OCI-LY1 (cell line): ENCODE measurements at regions not wholly inside any gene's neighbourhood (a gene's known extent, or its start where the extent isn't known, plus 50 kb on each side); places are given as distances from the start of the nearest gene placed in this dataset.
A peak's percentile ranks its signal among the peaks of the same experiment; 100 is the strongest.

Source experiments
- H2AFZ ChIP-seq: fragments of 200-600 bp; sonication (generic), shearing (Covaris generic); 2 replicates; pipeline ENCODE4 v1.6.0; 2014; ENCODE audit warnings: antibody characterized with exemption, mild to moderate bottlenecking, low read length
- H3F3A ChIP-seq: fragments of 200-600 bp; sonication (generic), shearing (Covaris generic); 2 replicates; pipeline ENCODE4 v1.6.0; 2014; ENCODE audit warnings: mild to moderate bottlenecking, antibody characterized with exemption, low read length, moderate library complexity; ENCODE audit not compliant: insufficient read depth
- H3K27ac ChIP-seq: fragments of 200-600 bp; sonication (generic); 2 replicates; pipeline ENCODE4 v1.5.1; 2014; ENCODE audit warnings: low read length, mixed run types, mild to moderate bottlenecking, low read depth; ENCODE audit not compliant: poor library complexity, severe bottlenecking
- H3K27me3 ChIP-seq: fragments of 200-600 bp; sonication (generic); 2 replicates; pipeline ENCODE4 v1.6.0; 2014; ENCODE audit warnings: antibody characterized with exemption, mild to moderate bottlenecking, low read length, moderate library complexity; ENCODE audit not compliant: insufficient read depth
- H3K36me3 ChIP-seq: fragments of 200-600 bp; sonication (generic); 2 replicates; pipeline ENCODE4 v1.6.1; 2014; ENCODE audit warnings: mild to moderate bottlenecking, antibody characterized with exemption, low read length, moderate library complexity, mixed read lengths; ENCODE audit not compliant: insufficient read depth
- H3K4me1 ChIP-seq: fragments of 200-600 bp; sonication (generic); 2 replicates; pipeline ENCODE4 v1.5.1; 2014; ENCODE audit warnings: mild to moderate bottlenecking, low read length, moderate library complexity; ENCODE audit not compliant: insufficient read depth, severe bottlenecking
- H3K4me2 ChIP-seq: fragments of 200-600 bp; sonication (generic), shearing (Covaris generic); 2 replicates; pipeline ENCODE4 v1.6.1; 2014; ENCODE audit warnings: low read length
- H3K4me3 ChIP-seq: fragments of 200-600 bp; sonication (generic); 2 replicates; pipeline ENCODE4 v1.5.1; 2014; ENCODE audit warnings: low read length, low read depth, mild to moderate bottlenecking, mixed read lengths; ENCODE audit not compliant: poor library complexity, severe bottlenecking
- H3K79me2 ChIP-seq: fragments of 200-600 bp; shearing (Covaris generic); 2 replicates; pipeline ENCODE4 v1.6.1; 2016; ENCODE audit warnings: mixed run types, low read length, mixed read lengths; ENCODE audit not compliant: insufficient read depth
- H3K9ac ChIP-seq: fragments of 200-600 bp; sonication (generic), shearing (Covaris generic); 2 replicates; pipeline ENCODE4 v1.6.1; 2014; ENCODE audit warnings: mild to moderate bottlenecking, low read length, mixed read lengths
- H3K9me2 ChIP-seq: fragments of 200-600 bp; sonication (generic), shearing (Covaris generic); 2 replicates; pipeline ENCODE4 v1.6.1; 2014; ENCODE audit warnings: low read depth, mild to moderate bottlenecking, low read length, mixed read lengths
- H3K9me3 ChIP-seq: fragments of 200-600 bp; shearing (Covaris generic); 2 replicates; pipeline ENCODE4 v1.6.1; 2014; ENCODE audit warnings: low read length, mixed read lengths
- H4K20me1 ChIP-seq: fragments of 200-600 bp; sonication (generic), shearing (Covaris generic); 2 replicates; pipeline ENCODE4 v1.6.0; 2016; ENCODE audit warnings: mild to moderate bottlenecking, low read length; ENCODE audit not compliant: insufficient read depth
- CTCF ChIP-seq: fragments of 200-600 bp; sonication (generic), shearing (Covaris generic); IDR thresholded peaks from 2 replicates; pipeline ENCODE4 v1.5.1; 2017; ENCODE audit warnings: mild to moderate bottlenecking, antibody characterized with exemption, low read length, moderate library complexity, mixed read lengths
- EZH2 ChIP-seq: fragments of 200-600 bp; sonication (generic), shearing (Covaris generic); IDR thresholded peaks from 2 replicates; pipeline ENCODE4 v1.8.0; 2017; ENCODE audit warnings: borderline replicate concordance, mixed run types, mild to moderate bottlenecking, antibody characterized with exemption, low read length, moderate library complexity, mixed read lengths

- no peaks in the 10 kb centered on the region for H4K20me1 ChIP-seq
- H3K27me3 ChIP-seq = no peaks in the 10 kb centered on the region
- no peak overlapping the region for H3K4me3 ChIP-seq
- peaks cover 19% of the 10 kb centered on the region for H3K4me1 ChIP-seq
- H3F3A ChIP-seq = no peaks in the 10 kb centered on the region
- no peaks in the 10 kb centered on the region for H3K9me2 ChIP-seq
- no peak overlapping the region for H3K27ac ChIP-seq
- H3K36me3 ChIP-seq = no peaks in the 10 kb centered on the region
- no peak overlapping the region for H3K9ac ChIP-seq
- no peaks in the 10 kb centered on the region for H3K79me2 ChIP-seq
- no peaks in the 10 kb centered on the region for H3K9me3 ChIP-seq
- H3K4me2 ChIP-seq = no peak overlapping the region
- no peak overlapping the region for H2AFZ ChIP-seq
- TF ChIP-seq CTCF (peak; percentile 55), EZH2 (no peak)
Observed at GRCh38 chr2:8000870-8001269, 681.0 kb upstream of the ID2 start.

GRCh38 chr2:8002765-8003393 is 679.0 kb upstream of the ID2 start:
- H2AFZ ChIP-seq = no peak overlapping the region

GRCh38 chr2:8003462-8004075 is 678.3 kb upstream of the ID2 start:
- no peak for TF ChIP-seq EZH2
- TF ChIP-seq CTCF = no peak
- H3K36me3 ChIP-seq = no peaks in the 10 kb centered on the region
- H3K79me2 ChIP-seq = no peaks in the 10 kb centered on the region
- H3K27ac ChIP-seq = no peak overlapping the region
- no peaks in the 10 kb centered on the region for H3K9me3 ChIP-seq
- no peak overlapping the region for H3K4me2 ChIP-seq
- no peak overlapping the region for H3K9ac ChIP-seq
- H2AFZ ChIP-seq = no peak overlapping the region
- no peaks in the 10 kb centered on the region for H4K20me1 ChIP-seq
- no peak overlapping the region for H3K4me3 ChIP-seq
- H3K9me2 ChIP-seq = no peaks in the 10 kb centered on the region
- H3F3A ChIP-seq = no peaks in the 10 kb centered on the region
- H3K27me3 ChIP-seq = no peaks in the 10 kb centered on the region
- H3K4me1 ChIP-seq = peaks cover 12% of the 10 kb centered on the region

More at GRCh38 chr2:8002765-8003393, 679.0 kb upstream of the ID2 start:
- H3K9me2 ChIP-seq = no peaks in the 10 kb centered on the region
- H3F3A ChIP-seq = no peaks in the 10 kb centered on the region
- H4K20me1 ChIP-seq = no peaks in the 10 kb centered on the region
- no peak overlapping the region for H3K4me3 ChIP-seq
- no peak overlapping the region for H3K4me2 ChIP-seq
- H3K27me3 ChIP-seq = no peaks in the 10 kb centered on the region
- no peak overlapping the region for H3K27ac ChIP-seq
- H3K79me2 ChIP-seq = no peaks in the 10 kb centered on the region
- H3K4me1 ChIP-seq = peaks cover 12% of the 10 kb centered on the region
- no peaks in the 10 kb centered on the region for H3K9me3 ChIP-seq
- no peak overlapping the region for H3K9ac ChIP-seq
- TF ChIP-seq EZH2 (no peak), CTCF (no peak)
- no peaks in the 10 kb centered on the region for H3K36me3 ChIP-seq
